ENCODE measurements at regions not wholly inside any gene's neighbourhood (a gene's known extent, or its start where the extent isn't known, plus 50 kb on each side); places are given as distances from the start of the nearest gene placed in this dataset.

GRCh38 chr4:185924458-185925044 lies 112.6 kb upstream of the SORBS2 start:
- no peak for DNase-seq (ENCODE audit: low read depth)

GRCh38 chr4:185925910-185926360 lies 113.9 kb upstream of the SORBS2 start:
- no peak for DNase-seq (ENCODE audit: low read depth)

- DNase-seq (ENCODE audit: low read depth), result no peak
Measured at GRCh38 chr4:185931375-185931774, 119.4 kb upstream of the SORBS2 start.

GRCh38 chr4:185931986-185932385 lies 120.0 kb upstream of the SORBS2 start:
- no peak for DNase-seq (ENCODE audit: low read depth)

- no peak for DNase-seq (ENCODE audit: low read depth)
Measured at GRCh38 chr4:185932491-185932890, 120.5 kb upstream of the SORBS2 start.

- DNase-seq (ENCODE audit: low read depth), result no peak
Measured at GRCh38 chr4:185933078-185933581, 121.1 kb upstream of the SORBS2 start.

- no peak for DNase-seq (ENCODE audit: low read depth)
Measured at GRCh38 chr4:185936650-185937376, 124.8 kb upstream of the SORBS2 start.

- DNase-seq (ENCODE audit: low read depth), result no peak
Measured at GRCh38 chr4:185938654-185939053, 126.7 kb upstream of the SORBS2 start.

GRCh38 chr4:185941461-185941860 lies 127.5 kb upstream of the TLR3 start:
- no peak for DNase-seq (ENCODE audit: low read depth)

GRCh38 chr4:185945252-185945651 lies 123.7 kb upstream of the TLR3 start:
- no peak for DNase-seq (ENCODE audit: low read depth)

- DNase-seq (ENCODE audit: low read depth), result no peak
Measured at GRCh38 chr4:185945906-185946305, 123.0 kb upstream of the TLR3 start.

GRCh38 chr4:185950891-185951290 lies 118.1 kb upstream of the TLR3 start:
- peak; percentile 14 for DNase-seq (ENCODE audit: low read depth)

- no peak for DNase-seq (ENCODE audit: low read depth)
Measured at GRCh38 chr4:185955151-185955770, 113.7 kb upstream of the TLR3 start.

- DNase-seq (ENCODE audit: low read depth), result no peak
Measured at GRCh38 chr4:185955826-185956543, 113.0 kb upstream of the TLR3 start.

GRCh38 chr4:185956544-185956940 lies 112.4 kb upstream of the TLR3 start:
- DNase-seq (ENCODE audit: low read depth), result no peak

- no peak for DNase-seq (ENCODE audit: low read depth)
Measured at GRCh38 chr4:185958094-185958747, 110.7 kb upstream of the TLR3 start.

- no peak for DNase-seq (ENCODE audit: low read depth)
Measured at GRCh38 chr4:185965426-185966384, 103.3 kb upstream of the TLR3 start.

- no peak for DNase-seq (ENCODE audit: low read depth)
Measured at GRCh38 chr4:185966549-185966948, 102.4 kb upstream of the TLR3 start.

GRCh38 chr4:185966997-185967775 lies 101.8 kb upstream of the TLR3 start:
- peak; percentile 35 for DNase-seq (ENCODE audit: low read depth)

GRCh38 chr4:185969657-185970056 lies 99.3 kb upstream of the TLR3 start:
- DNase-seq (ENCODE audit: low read depth), result no peak
